GM10266 (cell line): ENCODE measurements at regions not wholly inside any gene's neighbourhood (a gene's known extent, or its start where the extent isn't known, plus 50 kb on each side); places are given as distances from the start of the nearest gene placed in this dataset.

ENCODE experiments used
- DNase-seq: peaks from one replicate; pipeline ENCODE4 v3.0.0; 2012; ENCODE audit errors: extremely low spot score
- TF ChIP-seq, protein P1 (sequence below): IDR thresholded peaks from 2 replicates; pipeline ENCODE4 v1.5.1; 2012; ENCODE audit warnings: mild to moderate bottlenecking, low read depth; ENCODE audit not compliant: control insufficient read depth, insufficient read depth; ENCODE audit errors: missing control alignments

- TF ChIP-seq, protein P1, sequence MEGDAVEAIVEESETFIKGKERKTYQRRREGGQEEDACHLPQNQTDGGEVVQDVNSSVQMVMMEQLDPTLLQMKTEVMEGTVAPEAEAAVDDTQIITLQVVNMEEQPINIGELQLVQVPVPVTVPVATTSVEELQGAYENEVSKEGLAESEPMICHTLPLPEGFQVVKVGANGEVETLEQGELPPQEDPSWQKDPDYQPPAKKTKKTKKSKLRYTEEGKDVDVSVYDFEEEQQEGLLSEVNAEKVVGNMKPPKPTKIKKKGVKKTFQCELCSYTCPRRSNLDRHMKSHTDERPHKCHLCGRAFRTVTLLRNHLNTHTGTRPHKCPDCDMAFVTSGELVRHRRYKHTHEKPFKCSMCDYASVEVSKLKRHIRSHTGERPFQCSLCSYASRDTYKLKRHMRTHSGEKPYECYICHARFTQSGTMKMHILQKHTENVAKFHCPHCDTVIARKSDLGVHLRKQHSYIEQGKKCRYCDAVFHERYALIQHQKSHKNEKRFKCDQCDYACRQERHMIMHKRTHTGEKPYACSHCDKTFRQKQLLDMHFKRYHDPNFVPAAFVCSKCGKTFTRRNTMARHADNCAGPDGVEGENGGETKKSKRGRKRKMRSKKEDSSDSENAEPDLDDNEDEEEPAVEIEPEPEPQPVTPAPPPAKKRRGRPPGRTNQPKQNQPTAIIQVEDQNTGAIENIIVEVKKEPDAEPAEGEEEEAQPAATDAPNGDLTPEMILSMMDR = no peak
- no peak for DNase-seq
Observed at GRCh38 chr5:8766448-8766847, 779.4 kb downstream of the SEMA5A start.

DNA sequence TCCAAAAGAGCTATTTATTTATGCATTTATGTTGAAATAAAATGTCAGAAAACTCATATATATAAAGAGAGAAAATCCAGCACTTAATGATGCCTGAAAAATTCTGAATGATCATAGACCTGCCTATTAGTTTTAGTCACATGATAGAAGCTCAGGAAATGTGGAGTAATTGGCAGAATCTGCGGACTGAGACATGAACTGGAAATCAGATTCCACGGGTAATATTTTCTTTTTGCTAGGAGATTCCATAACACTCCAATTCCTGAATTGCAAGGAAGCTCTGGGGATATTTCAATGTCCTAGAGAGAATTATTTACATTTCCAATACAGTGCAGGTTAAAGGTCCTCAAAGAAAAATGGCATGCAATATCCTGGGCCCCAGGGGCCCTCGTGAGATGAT is 778.8 kb downstream of the SEMA5A start:
- TF ChIP-seq, protein P1 = no peak
- no peak for DNase-seq

- TF ChIP-seq, protein P1 = no peak
- DNase-seq = no peak
Observed at GRCh38 chr5:8767746-8768145, 778.1 kb downstream of the SEMA5A start.

DNA sequence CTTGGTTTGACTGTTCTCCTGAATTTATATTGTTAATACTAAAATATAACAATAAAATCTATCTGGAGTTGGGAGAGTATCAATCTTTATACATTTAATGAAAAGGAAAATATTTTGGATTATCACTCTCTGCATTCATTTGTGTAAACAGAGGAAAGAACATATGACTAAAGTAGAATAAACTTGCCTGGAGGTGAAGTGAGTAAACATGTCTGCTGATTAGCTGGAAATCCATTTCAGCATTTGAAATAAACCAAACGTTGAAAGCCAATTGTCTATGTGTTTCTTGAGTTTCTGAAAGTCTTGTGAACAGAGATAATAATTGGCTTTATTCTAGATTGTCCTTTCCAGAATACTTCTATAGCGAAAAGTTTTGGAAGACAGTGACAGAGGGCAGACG is 776.2 kb downstream of the SEMA5A start:
- TF ChIP-seq, protein P1 = no peak

GRCh38 chr5:8770431-8770830 is 775.4 kb downstream of the SEMA5A start:
- no peak for DNase-seq
- TF ChIP-seq, protein P1 = no peak

More for the DNA sequence above, 776.2 kb downstream of the SEMA5A start:
- no peak for DNase-seq

GRCh38 chr5:8773046-8773615 is 772.7 kb downstream of the SEMA5A start:
- TF ChIP-seq, protein P1 = no peak
- DNase-seq = no peak

- no peak for DNase-seq
- TF ChIP-seq, protein P1 = no peak
Observed at GRCh38 chr5:8784692-8785091, 761.2 kb downstream of the SEMA5A start.
